ENCODE measurements at regions not wholly inside any gene's neighbourhood (a gene's known extent, or its start where the extent isn't known, plus 50 kb on each side); places are given as distances from the start of the nearest gene placed in this dataset.

DNA sequence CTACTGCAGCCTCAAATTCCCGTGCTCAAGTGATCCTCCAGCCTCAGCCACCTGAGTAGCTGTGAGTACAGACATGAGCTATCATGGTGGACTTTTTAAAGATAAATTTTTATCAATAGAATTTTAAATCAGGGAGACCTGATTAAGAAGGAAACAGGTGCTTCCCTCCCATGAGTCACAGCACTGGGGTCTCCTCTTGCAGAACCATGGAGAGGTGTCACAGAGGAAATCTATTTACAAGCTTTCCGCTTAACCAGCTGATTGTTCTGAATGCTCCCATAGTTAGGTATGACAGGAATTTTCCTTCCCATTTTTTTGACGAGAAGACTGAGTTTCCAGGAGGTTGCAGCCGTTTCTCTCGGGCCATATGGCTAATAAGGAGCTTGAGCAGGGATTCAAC lies 516.1 kb downstream of the MIAT start:
- DNase-seq, result no peak
- TF ChIP-seq, protein P1, sequence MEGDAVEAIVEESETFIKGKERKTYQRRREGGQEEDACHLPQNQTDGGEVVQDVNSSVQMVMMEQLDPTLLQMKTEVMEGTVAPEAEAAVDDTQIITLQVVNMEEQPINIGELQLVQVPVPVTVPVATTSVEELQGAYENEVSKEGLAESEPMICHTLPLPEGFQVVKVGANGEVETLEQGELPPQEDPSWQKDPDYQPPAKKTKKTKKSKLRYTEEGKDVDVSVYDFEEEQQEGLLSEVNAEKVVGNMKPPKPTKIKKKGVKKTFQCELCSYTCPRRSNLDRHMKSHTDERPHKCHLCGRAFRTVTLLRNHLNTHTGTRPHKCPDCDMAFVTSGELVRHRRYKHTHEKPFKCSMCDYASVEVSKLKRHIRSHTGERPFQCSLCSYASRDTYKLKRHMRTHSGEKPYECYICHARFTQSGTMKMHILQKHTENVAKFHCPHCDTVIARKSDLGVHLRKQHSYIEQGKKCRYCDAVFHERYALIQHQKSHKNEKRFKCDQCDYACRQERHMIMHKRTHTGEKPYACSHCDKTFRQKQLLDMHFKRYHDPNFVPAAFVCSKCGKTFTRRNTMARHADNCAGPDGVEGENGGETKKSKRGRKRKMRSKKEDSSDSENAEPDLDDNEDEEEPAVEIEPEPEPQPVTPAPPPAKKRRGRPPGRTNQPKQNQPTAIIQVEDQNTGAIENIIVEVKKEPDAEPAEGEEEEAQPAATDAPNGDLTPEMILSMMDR (IDR thresholded peaks at IDR 0.05; ENCODE audit: low read depth, low read length), result no peak
- Histone ChIP-seq H3K27me3 (ENCODE audit: insufficient read depth, low read depth, severe bottlenecking) (peaks cover 24% of the 10 kb centered on the region), H3K9me3 (ENCODE audit: severe bottlenecking) (no peaks in the 10 kb centered on the region), H3K36me3 (no peaks in the 10 kb centered on the region), H3K27ac (no peak overlapping the region), H3K4me3 (ENCODE audit: low read depth, low read length) (no peak overlapping the region)

DNA sequence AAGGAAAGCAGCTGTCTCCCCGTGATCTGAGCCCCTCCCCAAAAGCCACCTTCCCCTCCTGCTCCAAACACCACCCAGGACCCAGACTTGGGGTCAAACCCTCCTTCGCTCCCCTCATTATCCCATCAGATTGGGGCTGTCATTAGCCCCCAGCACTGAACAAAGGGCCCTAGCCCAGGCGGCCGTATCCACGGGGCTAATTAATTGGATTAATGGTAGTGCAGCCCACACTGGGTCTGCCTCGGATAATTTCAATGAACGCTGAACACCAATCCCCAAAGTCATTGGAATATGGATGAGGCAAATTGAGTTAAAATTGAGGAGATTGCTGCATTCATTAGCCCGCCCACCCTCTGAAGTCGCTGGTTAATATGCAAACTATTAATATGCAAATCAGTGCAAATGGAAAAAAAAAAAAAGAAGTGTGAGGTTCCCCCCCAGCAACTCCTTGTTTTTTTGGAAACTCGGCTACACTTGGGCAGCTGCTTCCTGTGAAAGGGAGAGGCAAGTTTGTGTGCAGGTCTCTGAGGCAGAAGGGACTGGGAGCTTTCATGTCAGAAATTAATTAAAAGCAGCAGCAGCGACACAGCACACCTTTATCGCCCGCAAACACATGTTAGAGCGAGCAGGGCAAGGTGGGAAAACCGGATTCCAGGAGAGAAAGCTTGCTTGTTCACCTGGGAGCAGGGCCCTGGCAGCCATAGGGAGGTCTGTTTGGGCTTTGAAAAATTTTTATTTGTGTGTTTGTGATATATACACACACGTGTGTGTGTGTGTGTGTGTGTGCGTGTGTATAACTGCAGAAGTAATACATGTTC lies 517.8 kb downstream of the MIAT start:
- TF ChIP-seq, protein P1 (IDR thresholded peaks at IDR 0.05; ENCODE audit: low read depth, low read length), result no peak

DNA sequence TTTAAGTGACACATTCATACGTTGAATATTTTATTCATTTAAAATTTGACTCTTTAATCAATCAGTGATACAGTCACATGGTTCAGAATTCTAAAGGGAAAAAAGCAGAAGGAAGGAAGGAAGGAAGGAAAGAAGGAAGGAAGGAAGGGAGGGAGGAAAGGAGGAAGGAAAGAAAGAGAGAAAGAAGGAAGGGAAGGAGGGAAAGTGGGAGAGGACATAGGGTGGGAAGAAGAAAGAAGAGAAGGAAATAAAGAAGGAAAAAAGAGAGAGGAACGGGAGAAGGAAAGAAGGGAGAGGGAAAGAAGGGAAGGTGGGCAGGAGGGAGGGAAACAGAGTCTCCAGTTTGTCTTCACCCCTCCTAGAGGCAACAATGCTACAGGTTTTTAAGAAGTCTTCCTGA lies 518.6 kb downstream of the MIAT start:
- Histone ChIP-seq H3K27me3 (ENCODE audit: insufficient read depth, low read depth, severe bottlenecking) (peaks cover 24% of the 10 kb centered on the region), H3K36me3 (no peaks in the 10 kb centered on the region), H3K27ac (no peak overlapping the region), H3K4me3 (ENCODE audit: low read depth, low read length) (no peak overlapping the region), H3K9me3 (ENCODE audit: severe bottlenecking) (no peaks in the 10 kb centered on the region)
- DNase-seq, result no peak
- TF ChIP-seq, protein P1 (IDR thresholded peaks at IDR 0.05; ENCODE audit: low read depth, low read length), result no peak

More for the DNA sequence above, 517.8 kb downstream of the MIAT start:
- Histone ChIP-seq H3K27ac (no peak overlapping the region), H3K36me3 (no peaks in the 10 kb centered on the region), H3K9me3 (ENCODE audit: severe bottlenecking) (no peaks in the 10 kb centered on the region), H3K4me3 (ENCODE audit: low read depth, low read length) (no peak overlapping the region), H3K27me3 (ENCODE audit: insufficient read depth, low read depth, severe bottlenecking) (peaks cover 24% of the 10 kb centered on the region)
- no peak for DNase-seq

DNA sequence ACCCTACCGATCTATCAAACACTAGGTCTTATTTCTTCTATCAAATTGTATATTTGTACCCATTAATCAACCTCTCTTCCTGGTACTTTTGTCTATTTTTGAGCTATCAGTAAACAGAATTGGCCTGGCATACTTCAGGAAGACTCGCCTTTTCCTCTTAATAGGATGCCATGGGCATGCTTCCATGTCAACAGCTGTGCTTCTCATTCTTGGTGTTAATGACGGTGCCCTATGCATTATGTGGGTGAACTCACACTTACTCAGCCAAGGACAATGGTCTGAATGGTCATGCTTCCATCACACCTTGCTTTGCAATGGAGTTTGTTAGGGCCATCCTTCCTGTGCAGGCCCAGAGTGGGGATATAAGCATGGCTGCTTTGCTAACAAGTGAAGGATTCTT lies 521.8 kb downstream of the MIAT start:
- no peak for DNase-seq

DNA sequence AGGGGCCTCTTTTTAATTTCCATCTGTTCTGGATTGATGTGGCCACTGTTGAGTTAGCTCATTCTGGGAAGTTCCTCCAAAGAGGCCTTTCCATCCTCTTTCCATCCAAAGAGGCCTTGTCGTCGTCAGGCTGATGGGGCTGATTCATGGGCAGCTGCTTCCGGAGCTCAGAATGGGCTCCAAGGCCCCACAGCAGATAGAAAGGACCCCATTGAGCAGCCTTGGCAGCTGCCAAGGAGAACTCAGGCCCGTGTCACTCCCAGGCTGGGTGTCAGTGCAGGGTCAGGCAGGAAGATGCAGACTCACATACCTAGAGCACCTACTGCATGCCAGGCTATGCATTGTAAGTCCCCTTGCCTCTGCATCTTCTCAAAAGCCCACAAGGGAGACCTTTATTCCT lies 524.1 kb downstream of the MIAT start:
- DNase-seq, result no peak
- no peak overlapping the region for H3K4me3 ChIP-seq (ENCODE audit: low read depth, low read length)
- no peak overlapping the region for H3K27ac ChIP-seq
- no peaks in the 10 kb centered on the region for H3K9me3 ChIP-seq (ENCODE audit: severe bottlenecking)
- no peaks in the 10 kb centered on the region for H3K36me3 ChIP-seq
- TF ChIP-seq, protein P1 (IDR thresholded peaks at IDR 0.05; ENCODE audit: low read depth, low read length), result no peak
- H3K27me3 ChIP-seq (ENCODE audit: insufficient read depth, low read depth, severe bottlenecking), result peaks cover 4% of the 10 kb centered on the region

More for the DNA sequence above, 521.8 kb downstream of the MIAT start:
- TF ChIP-seq, protein P1 (IDR thresholded peaks at IDR 0.05; ENCODE audit: low read depth, low read length), result no peak
- Histone ChIP-seq H3K27ac (no peak overlapping the region), H3K4me3 (ENCODE audit: low read depth, low read length) (no peak overlapping the region), H3K9me3 (ENCODE audit: severe bottlenecking) (no peaks in the 10 kb centered on the region), H3K27me3 (ENCODE audit: insufficient read depth, low read depth, severe bottlenecking) (peaks cover 24% of the 10 kb centered on the region), H3K36me3 (no peaks in the 10 kb centered on the region)

DNA sequence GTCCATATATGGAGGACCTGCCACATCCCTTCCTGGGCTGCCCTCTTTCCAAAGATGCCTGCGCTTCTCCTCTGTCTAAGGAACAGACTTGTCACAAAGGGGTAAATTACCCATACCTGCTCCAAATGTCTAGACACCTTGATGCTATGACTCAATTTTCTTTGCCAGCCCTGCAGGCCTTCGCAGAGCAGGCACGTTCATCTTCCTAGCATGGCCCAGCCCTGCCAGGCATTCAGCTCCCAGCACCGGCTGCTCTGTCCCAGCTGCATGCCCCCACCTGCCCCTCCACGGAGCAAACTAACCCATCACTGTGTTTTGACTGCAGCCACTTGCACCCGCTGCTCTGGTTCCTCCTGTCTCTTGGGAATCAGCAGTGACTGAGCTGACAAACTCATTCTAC lies 526.1 kb downstream of the MIAT start:
- TF ChIP-seq, protein P1 (IDR thresholded peaks at IDR 0.05; ENCODE audit: low read depth, low read length), result no peak
- Histone ChIP-seq H3K9me3 (ENCODE audit: severe bottlenecking) (peaks cover 4% of the 10 kb centered on the region), H3K27ac (no peak overlapping the region), H3K27me3 (ENCODE audit: insufficient read depth, low read depth, severe bottlenecking) (no peaks in the 10 kb centered on the region), H3K36me3 (no peaks in the 10 kb centered on the region), H3K4me3 (ENCODE audit: low read depth, low read length) (no peak overlapping the region)
- DNase-seq, result no peak
